ENCODE measurements at regions not wholly inside any gene's neighbourhood (a gene's known extent, or its start where the extent isn't known, plus 50 kb on each side); places are given as distances from the start of the nearest gene placed in this dataset.

DNA sequence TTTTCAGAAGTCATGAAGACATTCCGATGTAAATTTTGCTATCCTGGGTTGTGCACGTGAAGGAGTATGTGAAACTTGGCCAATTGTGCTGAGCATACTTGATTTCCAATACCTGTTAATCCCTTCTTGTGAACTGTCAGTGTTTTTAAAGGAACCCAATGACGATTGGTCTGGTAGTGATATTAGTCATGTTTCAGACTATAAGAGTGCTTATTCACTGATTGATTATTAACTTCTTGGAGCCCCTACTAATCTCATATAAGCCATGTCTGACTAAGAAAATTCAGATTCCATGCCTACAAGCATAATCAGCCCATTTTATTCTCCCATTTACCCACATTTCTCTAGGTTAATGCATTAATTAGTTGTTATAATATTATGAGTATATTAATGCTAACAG lies 330.8 kb upstream of the MTNR1B start (continued):
- TF ChIP-seq PPARD (CRISPR knock-in tag; IDR thresholded peaks at IDR 0.05) (no peak), ZC3H11A (IDR thresholded peaks at IDR 0.05; ENCODE audit: low read depth, low read length) (no peak), HCFC1 (IDR thresholded peaks at IDR 0.05; ENCODE audit: low read depth, low read length) (no peak), JUND (IDR thresholded peaks at IDR 0.05; ENCODE audit: borderline replicate concordance, low read depth, low read length) (no peak), JUND (tag; IDR thresholded peaks at IDR 0.05; ENCODE audit: borderline replicate concordance, low read depth, low read length) (no peak)
- TF ChIP-seq, protein P1, sequence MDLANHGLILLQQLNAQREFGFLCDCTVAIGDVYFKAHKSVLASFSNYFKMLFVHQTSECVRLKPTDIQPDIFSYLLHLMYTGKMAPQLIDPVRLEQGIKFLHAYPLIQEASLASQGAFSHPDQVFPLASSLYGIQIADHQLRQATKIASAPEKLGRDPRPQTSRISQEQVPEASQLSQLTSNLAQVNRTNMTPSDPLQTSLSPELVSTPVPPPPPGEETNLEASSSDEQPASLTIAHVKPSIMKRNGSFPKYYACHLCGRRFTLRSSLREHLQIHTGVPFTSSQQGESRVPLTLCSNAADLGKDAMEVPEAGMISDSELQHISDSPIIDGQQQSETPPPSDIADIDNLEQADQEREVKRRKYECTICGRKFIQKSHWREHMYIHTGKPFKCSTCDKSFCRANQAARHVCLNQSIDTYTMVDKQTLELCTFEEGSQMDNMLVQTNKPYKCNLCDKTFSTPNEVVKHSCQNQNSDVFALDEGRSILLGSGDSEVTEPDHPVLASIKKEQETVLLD (IDR thresholded peaks at IDR 0.05) = no peak
- TF ChIP-seq, protein P2, sequence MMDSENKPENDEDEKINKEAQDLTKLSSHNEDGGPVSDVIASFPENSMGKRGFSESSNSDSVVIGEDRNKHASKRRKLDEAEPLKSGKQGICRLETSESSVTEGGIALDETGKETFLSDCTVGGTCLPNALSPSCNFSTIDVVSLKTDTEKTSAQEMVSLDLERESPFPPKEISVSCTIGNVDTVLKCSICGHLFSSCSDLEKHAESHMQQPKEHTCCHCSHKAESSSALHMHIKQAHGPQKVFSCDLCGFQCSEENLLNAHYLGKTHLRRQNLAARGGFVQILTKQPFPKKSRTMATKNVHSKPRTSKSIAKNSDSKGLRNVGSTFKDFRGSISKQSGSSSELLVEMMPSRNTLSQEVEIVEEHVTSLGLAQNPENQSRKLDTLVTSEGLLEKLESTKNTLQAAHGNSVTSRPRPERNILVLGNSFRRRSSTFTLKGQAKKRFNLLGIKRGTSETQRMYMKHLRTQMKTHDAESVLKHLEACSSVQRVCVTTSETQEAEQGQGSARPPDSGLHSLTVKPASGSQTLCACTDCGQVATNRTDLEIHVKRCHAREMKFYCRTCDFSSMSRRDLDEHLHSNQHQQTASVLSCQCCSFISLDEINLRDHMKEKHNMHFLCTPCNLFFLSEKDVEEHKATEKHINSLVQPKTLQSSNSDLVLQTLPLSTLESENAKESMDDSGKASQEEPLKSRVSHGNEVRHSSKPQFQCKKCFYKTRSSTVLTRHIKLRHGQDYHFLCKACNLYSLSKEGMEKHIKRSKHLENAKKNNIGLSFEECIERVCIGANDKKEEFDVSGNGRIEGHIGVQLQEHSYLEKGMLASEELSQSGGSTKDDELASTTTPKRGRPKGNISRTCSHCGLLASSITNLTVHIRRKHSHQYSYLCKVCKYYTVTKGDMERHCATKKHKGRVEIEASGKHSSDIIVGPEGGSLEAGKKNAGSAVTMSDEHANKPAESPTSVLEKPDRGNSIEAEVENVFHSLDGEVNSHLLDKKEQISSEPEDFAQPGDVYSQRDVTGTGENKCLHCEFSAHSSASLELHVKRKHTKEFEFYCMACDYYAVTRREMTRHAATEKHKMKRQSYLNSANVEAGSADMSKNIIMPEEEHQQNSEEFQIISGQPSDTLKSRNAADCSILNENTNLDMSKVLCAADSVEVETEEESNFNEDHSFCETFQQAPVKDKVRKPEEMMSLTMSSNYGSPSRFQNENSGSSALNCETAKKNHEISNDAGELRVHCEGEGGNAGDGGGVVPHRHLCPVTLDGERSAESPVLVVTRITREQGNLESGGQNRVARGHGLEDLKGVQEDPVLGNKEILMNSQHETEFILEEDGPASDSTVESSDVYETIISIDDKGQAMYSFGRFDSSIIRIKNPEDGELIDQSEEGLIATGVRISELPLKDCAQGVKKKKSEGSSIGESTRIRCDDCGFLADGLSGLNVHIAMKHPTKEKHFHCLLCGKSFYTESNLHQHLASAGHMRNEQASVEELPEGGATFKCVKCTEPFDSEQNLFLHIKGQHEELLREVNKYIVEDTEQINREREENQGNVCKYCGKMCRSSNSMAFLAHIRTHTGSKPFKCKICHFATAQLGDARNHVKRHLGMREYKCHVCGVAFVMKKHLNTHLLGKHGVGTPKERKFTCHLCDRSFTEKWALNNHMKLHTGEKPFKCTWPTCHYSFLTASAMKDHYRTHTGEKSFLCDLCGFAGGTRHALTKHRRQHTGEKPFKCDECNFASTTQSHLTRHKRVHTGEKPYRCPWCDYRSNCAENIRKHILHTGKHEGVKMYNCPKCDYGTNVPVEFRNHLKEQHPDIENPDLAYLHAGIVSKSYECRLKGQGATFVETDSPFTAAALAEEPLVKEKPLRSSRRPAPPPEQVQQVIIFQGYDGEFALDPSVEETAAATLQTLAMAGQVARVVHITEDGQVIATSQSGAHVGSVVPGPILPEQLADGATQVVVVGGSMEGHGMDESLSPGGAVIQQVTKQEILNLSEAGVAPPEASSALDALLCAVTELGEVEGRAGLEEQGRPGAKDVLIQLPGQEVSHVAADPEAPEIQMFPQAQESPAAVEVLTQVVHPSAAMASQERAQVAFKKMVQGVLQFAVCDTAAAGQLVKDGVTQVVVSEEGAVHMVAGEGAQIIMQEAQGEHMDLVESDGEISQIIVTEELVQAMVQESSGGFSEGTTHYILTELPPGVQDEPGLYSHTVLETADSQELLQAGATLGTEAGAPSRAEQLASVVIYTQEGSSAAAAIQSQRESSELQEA (IDR thresholded peaks at IDR 0.05; ENCODE audit: low read depth) = no peak

Data from K562 (cell line).